Ishikawa (cell line): ENCODE measurements at regions not wholly inside any gene's neighbourhood (a gene's known extent, or its start where the extent isn't known, plus 50 kb on each side); places are given as distances from the start of the nearest gene placed in this dataset.

ENCODE experiments used
- CEBPB ChIP-seq: IDR thresholded peaks from 2 replicates; pipeline ENCODE4 v1.6.1; 2012
- EGR1 ChIP-seq: IDR thresholded peaks from 2 replicates; pipeline ENCODE4 v1.6.1; 2012
- EP300 ChIP-seq: IDR thresholded peaks from 2 replicates; pipeline ENCODE4 v1.6.1; 2012; ENCODE audit warnings: borderline replicate concordance
- FOXM1 ChIP-seq: IDR thresholded peaks from 2 replicates; pipeline ENCODE4 v1.6.1; 2012; ENCODE audit warnings: low read depth, borderline replicate concordance
- NFIC ChIP-seq: IDR thresholded peaks from 2 replicates; pipeline ENCODE4 v1.6.1; 2012
- RAD21 ChIP-seq: IDR thresholded peaks from 2 replicates; pipeline ENCODE4 v1.6.1; 2012; ENCODE audit warnings: low read depth
- TAF1 ChIP-seq: IDR thresholded peaks from 2 replicates; pipeline ENCODE4 v1.6.1; 2012; ENCODE audit warnings: low read depth, mild to moderate bottlenecking
- TEAD4 ChIP-seq: IDR thresholded peaks from 2 replicates; pipeline ENCODE4 v1.6.1; 2012
- YY1 ChIP-seq: IDR thresholded peaks from 2 replicates; pipeline ENCODE4 v1.6.1; 2012; ENCODE audit warnings: low read depth
- ZBTB7A ChIP-seq: IDR thresholded peaks from 2 replicates; pipeline ENCODE4 v1.6.1; 2012; ENCODE audit warnings: low read depth
- TF ChIP-seq, protein P1 (sequence below): IDR thresholded peaks from 2 replicates; pipeline ENCODE4 v1.6.1; 2012
- TF ChIP-seq, protein P2 (sequence below): IDR thresholded peaks from 2 replicates; pipeline ENCODE4 v1.6.1; 2012; ENCODE audit warnings: low read depth, mild to moderate bottlenecking
- TF ChIP-seq, protein P3 (sequence below): IDR thresholded peaks from 2 replicates; pipeline ENCODE4 v1.6.1; 2012

DNA sequence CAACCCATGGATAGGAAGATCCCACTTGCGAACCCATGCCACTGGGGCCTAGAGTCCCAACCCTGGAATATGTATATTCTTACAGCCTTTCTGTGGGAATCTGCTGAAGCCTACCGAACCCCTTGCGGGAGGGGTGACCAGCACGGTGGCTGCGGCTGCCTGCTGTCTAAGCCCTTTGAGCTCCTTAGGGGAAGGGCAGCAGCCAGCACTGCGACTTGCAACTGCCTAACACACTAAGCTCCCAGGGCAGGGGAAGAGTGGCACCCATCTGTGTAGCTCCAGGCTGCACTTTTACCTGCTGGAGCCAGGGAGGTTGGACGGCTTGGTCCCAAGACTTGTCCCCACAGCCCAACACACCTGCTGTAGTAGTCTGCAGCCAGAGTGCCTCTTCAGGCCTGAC, 1968.7 kb upstream of the FLRT2 start:
- TF ChIP-seq EP300 = no peak
- no peak for TF ChIP-seq TAF1
- no peak for TF ChIP-seq CEBPB
- no peak for TF ChIP-seq NFIC
- TF ChIP-seq RAD21 = no peak
- TF ChIP-seq, protein P1, sequence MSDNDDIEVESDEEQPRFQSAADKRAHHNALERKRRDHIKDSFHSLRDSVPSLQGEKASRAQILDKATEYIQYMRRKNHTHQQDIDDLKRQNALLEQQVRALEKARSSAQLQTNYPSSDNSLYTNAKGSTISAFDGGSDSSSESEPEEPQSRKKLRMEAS = no peak
- no peak for TF ChIP-seq FOXM1
- no peak for TF ChIP-seq TEAD4
- TF ChIP-seq, protein P2, sequence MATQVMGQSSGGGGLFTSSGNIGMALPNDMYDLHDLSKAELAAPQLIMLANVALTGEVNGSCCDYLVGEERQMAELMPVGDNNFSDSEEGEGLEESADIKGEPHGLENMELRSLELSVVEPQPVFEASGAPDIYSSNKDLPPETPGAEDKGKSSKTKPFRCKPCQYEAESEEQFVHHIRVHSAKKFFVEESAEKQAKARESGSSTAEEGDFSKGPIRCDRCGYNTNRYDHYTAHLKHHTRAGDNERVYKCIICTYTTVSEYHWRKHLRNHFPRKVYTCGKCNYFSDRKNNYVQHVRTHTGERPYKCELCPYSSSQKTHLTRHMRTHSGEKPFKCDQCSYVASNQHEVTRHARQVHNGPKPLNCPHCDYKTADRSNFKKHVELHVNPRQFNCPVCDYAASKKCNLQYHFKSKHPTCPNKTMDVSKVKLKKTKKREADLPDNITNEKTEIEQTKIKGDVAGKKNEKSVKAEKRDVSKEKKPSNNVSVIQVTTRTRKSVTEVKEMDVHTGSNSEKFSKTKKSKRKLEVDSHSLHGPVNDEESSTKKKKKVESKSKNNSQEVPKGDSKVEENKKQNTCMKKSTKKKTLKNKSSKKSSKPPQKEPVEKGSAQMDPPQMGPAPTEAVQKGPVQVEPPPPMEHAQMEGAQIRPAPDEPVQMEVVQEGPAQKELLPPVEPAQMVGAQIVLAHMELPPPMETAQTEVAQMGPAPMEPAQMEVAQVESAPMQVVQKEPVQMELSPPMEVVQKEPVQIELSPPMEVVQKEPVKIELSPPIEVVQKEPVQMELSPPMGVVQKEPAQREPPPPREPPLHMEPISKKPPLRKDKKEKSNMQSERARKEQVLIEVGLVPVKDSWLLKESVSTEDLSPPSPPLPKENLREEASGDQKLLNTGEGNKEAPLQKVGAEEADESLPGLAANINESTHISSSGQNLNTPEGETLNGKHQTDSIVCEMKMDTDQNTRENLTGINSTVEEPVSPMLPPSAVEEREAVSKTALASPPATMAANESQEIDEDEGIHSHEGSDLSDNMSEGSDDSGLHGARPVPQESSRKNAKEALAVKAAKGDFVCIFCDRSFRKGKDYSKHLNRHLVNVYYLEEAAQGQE = no peak
- TF ChIP-seq, protein P3, sequence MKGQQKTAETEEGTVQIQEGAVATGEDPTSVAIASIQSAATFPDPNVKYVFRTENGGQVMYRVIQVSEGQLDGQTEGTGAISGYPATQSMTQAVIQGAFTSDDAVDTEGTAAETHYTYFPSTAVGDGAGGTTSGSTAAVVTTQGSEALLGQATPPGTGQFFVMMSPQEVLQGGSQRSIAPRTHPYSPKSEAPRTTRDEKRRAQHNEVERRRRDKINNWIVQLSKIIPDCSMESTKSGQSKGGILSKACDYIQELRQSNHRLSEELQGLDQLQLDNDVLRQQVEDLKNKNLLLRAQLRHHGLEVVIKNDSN = no peak
- TF ChIP-seq ZBTB7A = no peak
- TF ChIP-seq EGR1 = no peak
- TF ChIP-seq YY1 = no peak
